GM23338 (cell line): ENCODE measurements at regions not wholly inside any gene's neighbourhood (a gene's known extent, or its start where the extent isn't known, plus 50 kb on each side); places are given as distances from the start of the nearest gene placed in this dataset.
"Not testable (repeated sequence)": the region's sequence is repeated elsewhere in the genome, so short reads cannot be mapped to it uniquely, and the experiment has no call there.

Source experiments
- ATAC-seq: fragments of 200-7000 bp; cut with Tn5 transposase; 3 replicates; pipeline ENCODE4 v1.9.1; 2020
- DNase-seq: peaks from one replicate; pipeline ENCODE4 v3.0.0-alpha.2; 2015; ENCODE audit warnings: low spot score
- H2AFZ ChIP-seq: fragments of 200-600 bp; sonication (generic); 2 replicates; pipeline ENCODE4 v1.8.0; 2016; ENCODE audit warnings: antibody characterized with exemption, mild to moderate bottlenecking, moderate library complexity
- H3F3A ChIP-seq: fragments of 200-600 bp; sonication (generic); replicated peaks from 2 replicates; pipeline ENCODE4 v1.8.0; 2017; ENCODE audit warnings: antibody characterized with exemption, mixed run types, low read depth
- H3K27ac ChIP-seq: fragments of 200-600 bp; sonication (generic); 2 replicates; pipeline ENCODE4 v1.6.1; 2016; ENCODE audit warnings: low read depth
- H3K27me3 ChIP-seq: fragments of 200-600 bp; sonication (generic); 2 replicates; pipeline ENCODE4 v1.8.0; 2016; ENCODE audit warnings: mild to moderate bottlenecking, mixed run types, moderate library complexity; ENCODE audit not compliant: insufficient read depth
- H3K36me3 ChIP-seq: fragments of 200-600 bp; sonication (generic); 2 replicates; pipeline ENCODE4 v1.8.0; 2016; ENCODE audit warnings: mild to moderate bottlenecking; ENCODE audit not compliant: insufficient read depth
- H3K4me1 ChIP-seq: fragments of 200-600 bp; sonication (generic); 2 replicates; pipeline ENCODE4 v1.8.0; 2016; ENCODE audit warnings: mild to moderate bottlenecking, moderate library complexity; ENCODE audit not compliant: insufficient read depth
- H3K4me2 ChIP-seq: fragments of 200-600 bp; sonication (generic); 2 replicates; pipeline ENCODE4 v1.7.1; 2017; ENCODE audit warnings: mixed run types
- H3K4me3 ChIP-seq: fragments of 200-600 bp; sonication (generic); 2 replicates; pipeline ENCODE4 v1.6.1; 2016; ENCODE audit warnings: mixed run types
- H3K79me2 ChIP-seq: fragments of 200-600 bp; sonication (generic); replicated peaks from 2 replicates; pipeline ENCODE4 v1.8.0; 2017; ENCODE audit warnings: mild to moderate bottlenecking; ENCODE audit not compliant: insufficient read depth
- H3K9me2 ChIP-seq: fragments of 200-600 bp; sonication (generic); 2 replicates; pipeline ENCODE4 v1.8.0; 2017; ENCODE audit not compliant: insufficient read depth
- H4K20me1 ChIP-seq: fragments of 200-600 bp; sonication (generic); replicated peaks from 2 replicates; pipeline ENCODE4 v1.8.0; 2017; ENCODE audit warnings: mild to moderate bottlenecking; ENCODE audit not compliant: insufficient read depth
- H3K27ac Mint-ChIP-seq: 2 replicates; pipeline ENCODE4 v1.8.0; 2020; ENCODE audit warnings: inconsistent platforms, mild to moderate bottlenecking, moderate library complexity, mixed read lengths
- H3K27me3 Mint-ChIP-seq: 3 replicates; pipeline ENCODE4 v1.8.0; 2022; ENCODE audit warnings: low read depth, mild to moderate bottlenecking, moderate library complexity, mixed read lengths, inconsistent platforms; ENCODE audit not compliant: insufficient read depth, poor library complexity
- H3K36me3 Mint-ChIP-seq: 3 replicates; pipeline ENCODE4 v1.8.0; 2021; ENCODE audit warnings: low read depth, mild to moderate bottlenecking, inconsistent platforms, moderate library complexity, mixed read lengths
- H3K4me1 Mint-ChIP-seq: 3 replicates; pipeline ENCODE4 v1.8.0; 2020; ENCODE audit warnings: mild to moderate bottlenecking, inconsistent platforms, mixed read lengths
- H3K4me3 Mint-ChIP-seq: 3 replicates; pipeline ENCODE4 v1.8.0; 2021; ENCODE audit warnings: moderate library complexity, mild to moderate bottlenecking, inconsistent platforms, mixed read lengths
- H3K9me3 Mint-ChIP-seq: 3 replicates; pipeline ENCODE4 v1.8.0; 2020; ENCODE audit warnings: moderate library complexity, mild to moderate bottlenecking, inconsistent platforms, mixed read lengths
- CREB1 ChIP-seq: fragments of 250-450 bp; sonication (Bioruptor Pico); IDR thresholded peaks from 2 replicates; pipeline ENCODE4 v1.5.0; 2020; ENCODE audit warnings: low read depth, mild to moderate bottlenecking, moderate library complexity
- CTCF ChIP-seq, 2 experiments: fragments of 200-600 bp in 1 of 2; sonication (generic) in 1 of 2; conservative IDR thresholded peaks; 2 replicates each; pipeline versions ENCODE4 v1.5.1 to v1.6.1; 2016 to 2017; ENCODE audit warnings: antibody characterized with exemption in 2 of 2, low read depth in 2 of 2, mild to moderate bottlenecking in 2 of 2, moderate library complexity in 1 of 2
- EZH2 ChIP-seq: fragments of 200-600 bp; sonication (generic); IDR thresholded peaks from one replicate; pipeline ENCODE4 v1.8.0; 2017; ENCODE audit warnings: antibody characterized with exemption, mild to moderate bottlenecking, low read depth; ENCODE audit not compliant: unreplicated experiment
- EZH2phosphoT487 ChIP-seq: fragments of 200-600 bp; sonication (generic); IDR thresholded peaks from one replicate; pipeline ENCODE4 v1.8.1; 2018; ENCODE audit warnings: antibody characterized with exemption; ENCODE audit not compliant: unreplicated experiment
- JUNB ChIP-seq: IDR thresholded peaks from one replicate; pipeline ENCODE4 v1.6.1; 2016; ENCODE audit warnings: antibody characterized with exemption; ENCODE audit not compliant: unreplicated experiment
- NANOG ChIP-seq: IDR thresholded peaks from 2 replicates; pipeline ENCODE4 v1.6.1; 2016; ENCODE audit warnings: antibody characterized with exemption, borderline replicate concordance
- POLR2AphosphoS5 ChIP-seq: IDR thresholded peaks from 2 replicates; pipeline ENCODE4 v1.6.1; 2016; ENCODE audit warnings: antibody characterized with exemption, low read depth
- REST ChIP-seq: IDR thresholded peaks from one replicate; pipeline ENCODE4 v1.6.1; 2018; ENCODE audit warnings: antibody characterized with exemption; ENCODE audit not compliant: unreplicated experiment
- STAT1 ChIP-seq: IDR thresholded peaks from one replicate; pipeline ENCODE4 v1.6.1; 2016; ENCODE audit warnings: antibody characterized with exemption; ENCODE audit not compliant: unreplicated experiment
- ZNF114 ChIP-seq: fragments of 250-450 bp; sonication (Bioruptor Pico); IDR thresholded peaks from 2 replicates; pipeline ENCODE4 v1.5.0; 2020; ENCODE audit warnings: mild to moderate bottlenecking, moderate library complexity
- ZNF331 ChIP-seq: fragments of 250-450 bp; sonication (Bioruptor Pico); IDR thresholded peaks from 2 replicates; pipeline ENCODE4 v1.5.0; 2020; ENCODE audit warnings: low read depth, mild to moderate bottlenecking, moderate library complexity
- ZNF462 ChIP-seq: fragments of 250-450 bp; sonication (Bioruptor Pico); IDR thresholded peaks from 2 replicates; pipeline ENCODE4 v1.5.0; 2020; ENCODE audit warnings: mild to moderate bottlenecking, moderate library complexity

- not testable (repeated sequence) for H3K36me3 ChIP-seq, H3K4me1 ChIP-seq, H3K27me3 ChIP-seq, H3K4me2 ChIP-seq, H3K27ac ChIP-seq, H3K27ac Mint-ChIP-seq, DNase-seq, ATAC-seq, H2AFZ ChIP-seq, H4K20me1 ChIP-seq, H3K4me1 Mint-ChIP-seq, H3K79me2 ChIP-seq, H3K9me2 ChIP-seq, H3K4me3 ChIP-seq, H3F3A ChIP-seq, H3K27me3 Mint-ChIP-seq, H3K4me3 Mint-ChIP-seq
- Mint-ChIP-seq H3K9me3 (peaks cover 26% of the 10 kb centered on the region), H3K36me3 (peaks cover 14% of the 10 kb centered on the region)
Measured at GRCh38 chrX:22609452-22609851, 336.7 kb downstream of the CBLL2 start.

GRCh38 chrX:22616867-22617266 lies 344.2 kb downstream of the CBLL2 start:
- no peaks in the 10 kb centered on the region for H3K27me3 ChIP-seq
- H3K36me3 ChIP-seq, result no peaks in the 10 kb centered on the region
- H3K4me2 ChIP-seq, result no peak overlapping the region
- Mint-ChIP-seq H3K27ac (no peak overlapping the region), H3K27me3 (no peaks in the 10 kb centered on the region), H3K4me3 (no peak overlapping the region), H3K9me3 (no peaks in the 10 kb centered on the region; the same call in 2 of the 3 replicates), H3K36me3 (no peaks in the 10 kb centered on the region), H3K4me1 (no peaks in the 10 kb centered on the region)
- H3F3A ChIP-seq, result no peaks in the 10 kb centered on the region
- no peaks in the 10 kb centered on the region for H3K9me2 ChIP-seq
- ATAC-seq (no peak), DNase-seq (no peak)
- H3K27ac ChIP-seq, result no peak overlapping the region
- no peaks in the 10 kb centered on the region for H4K20me1 ChIP-seq
- no peaks in the 10 kb centered on the region for H3K4me1 ChIP-seq
- no peak overlapping the region for H3K4me3 ChIP-seq
- no peak overlapping the region for H2AFZ ChIP-seq
- no peaks in the 10 kb centered on the region for H3K79me2 ChIP-seq
- no peak for TF ChIP-seq POLR2AphosphoS5
- TF ChIP-seq CREB1 (CRISPR knock-in tag), result no peak
- no peak for TF ChIP-seq ZNF114 (CRISPR knock-in tag)
- no peak for TF ChIP-seq STAT1
- TF ChIP-seq CTCF (conservative IDR thresholded peaks at IDR 0.05; ENCODE audit: low read depth in 2 of 2), result no peak
- no peak for TF ChIP-seq EZH2phosphoT487
- no peak for TF ChIP-seq JUNB
- TF ChIP-seq ZNF462 (CRISPR knock-in tag), result no peak
- no peak for TF ChIP-seq ZNF331 (CRISPR knock-in tag)
- TF ChIP-seq EZH2, result no peak
- no peak for TF ChIP-seq NANOG
- no peak for TF ChIP-seq REST
